CD8-positive, alpha-beta memory T cell (primary cell): ENCODE measurements at regions not wholly inside any gene's neighbourhood (a gene's known extent, or its start where the extent isn't known, plus 50 kb on each side); places are given as distances from the start of the nearest gene placed in this dataset.

ENCODE experiments used
- CTCF ChIA-PET: fragments of 350-600 bp; sonication (Branson Sonifier 250); formaldehyde crosslinking; loops from one replicate; lab custom pipeline; 2021; ENCODE audit warnings: antibody characterized with exemption; lab: Charles Lee
- POLR2A ChIA-PET: fragments of 350-600 bp; sonication (Branson Sonifier 250); formaldehyde crosslinking; loops from one replicate; lab custom pipeline; 2021; ENCODE audit warnings: antibody characterized with exemption; lab: Charles Lee
- DNase-seq, 5 donors: peaks; one replicate each; pipeline versions ENCODE4 v3.0.0 to v3.0.0-alpha.2; 2020 to 2022; ENCODE audit warnings: mixed read lengths in 1 of 5
- H3K27ac ChIP-seq: one replicate; pipeline ENCODE4 v1.7.0; 2013; ENCODE audit warnings: low read depth, mild to moderate bottlenecking, low read length, moderate library complexity
- H3K27me3 ChIP-seq: 2 replicates; pipeline ENCODE4 v1.7.0; 2013; ENCODE audit warnings: low read length, mild to moderate bottlenecking; ENCODE audit not compliant: insufficient read depth, poor library complexity, severe bottlenecking
- H3K36me3 ChIP-seq: 2 replicates; pipeline ENCODE4 v1.7.0; 2013; ENCODE audit warnings: mild to moderate bottlenecking, low read length, moderate library complexity; ENCODE audit not compliant: insufficient read depth
- H3K4me1 ChIP-seq: 2 replicates; pipeline ENCODE4 v1.7.0; 2013; ENCODE audit warnings: mild to moderate bottlenecking, low read length, moderate library complexity; ENCODE audit not compliant: insufficient read depth
- H3K4me3 ChIP-seq: 2 replicates; pipeline ENCODE4 v1.7.0; 2013; ENCODE audit warnings: mild to moderate bottlenecking, low read length
- H3K9me3 ChIP-seq: 2 replicates; pipeline ENCODE4 v1.7.0; 2013; ENCODE audit warnings: mild to moderate bottlenecking, low read length
- H3K27ac Mint-ChIP-seq, 8 donors: one replicate each; pipeline ENCODE4 v1.8.0; 2020 to 2021; ENCODE audit warnings: mixed read lengths in 8 of 8, mild to moderate bottlenecking in 6 of 8, inconsistent platforms in 3 of 8, moderate library complexity in 3 of 8
- H3K27me3 Mint-ChIP-seq, 2 donors: one replicate each; pipeline ENCODE4 v1.8.0; 2020 to 2021; ENCODE audit warnings: mixed read lengths in 2 of 2, mild to moderate bottlenecking in 1 of 2, moderate library complexity in 1 of 2
- H3K36me3 Mint-ChIP-seq, 3 donors: one replicate each; pipeline ENCODE4 v1.8.0; 2020 to 2021; ENCODE audit warnings: mixed read lengths in 3 of 3, inconsistent platforms in 1 of 3, mild to moderate bottlenecking in 1 of 3
- H3K4me1 Mint-ChIP-seq, 3 donors: one replicate each; pipeline ENCODE4 v1.8.0; 2020 to 2021; ENCODE audit warnings: mixed read lengths in 3 of 3, inconsistent platforms in 1 of 3, mild to moderate bottlenecking in 1 of 3
- H3K4me3 Mint-ChIP-seq, 7 donors: one replicate each; pipeline ENCODE4 v1.8.0; 2020 to 2021; ENCODE audit warnings: mixed read lengths in 7 of 7, mild to moderate bottlenecking in 6 of 7, moderate library complexity in 4 of 7, inconsistent platforms in 2 of 7
- H3K9me3 Mint-ChIP-seq, 5 donors: one replicate each; pipeline ENCODE4 v1.8.0; 2020 to 2022; ENCODE audit warnings: mixed read lengths in 5 of 5, mild to moderate bottlenecking in 3 of 5, moderate library complexity in 2 of 5, inconsistent platforms in 1 of 5

- Mint-ChIP-seq H3K27me3 (peaks cover 2 to 16% of the 10 kb centered on the region in 2 donors), H3K9me3 (peaks cover 0 to 3% (median 0%) of the 10 kb centered on the region in 5 donors), H3K4me1 (no peaks in the 10 kb centered on the region), H3K4me3 (no peak overlapping the region), H3K27ac (no peak overlapping the region), H3K36me3 (no peaks in the 10 kb centered on the region)
- H3K36me3 ChIP-seq: no peaks in the 10 kb centered on the region
- H3K9me3 ChIP-seq: no peaks in the 10 kb centered on the region
- H3K4me3 ChIP-seq: no peak overlapping the region
- CTCF ChIA-PET: no interaction called here
- H3K27me3 ChIP-seq: no peaks in the 10 kb centered on the region
- no peak for DNase-seq
- POLR2A ChIA-PET: no interaction called here
- H3K27ac ChIP-seq: no peak overlapping the region
- no peaks in the 10 kb centered on the region for H3K4me1 ChIP-seq
Observed at GRCh38 chr11:119899997-119900396, 171.0 kb upstream of the NECTIN1 start.

- Mint-ChIP-seq H3K27ac (no peak overlapping the region), H3K9me3 (peaks cover 0 to under 1% (median 0%) of the 10 kb centered on the region in 5 donors), H3K36me3 (no peaks in the 10 kb centered on the region), H3K4me3 (no peak overlapping the region), H3K4me1 (no peaks in the 10 kb centered on the region), H3K27me3 (peaks cover 9 to 13% of the 10 kb centered on the region in 2 donors)
- Histone ChIP-seq H3K27me3 (no peaks in the 10 kb centered on the region), H3K4me3 (no peak overlapping the region), H3K9me3 (no peaks in the 10 kb centered on the region), H3K27ac (no peak overlapping the region), H3K36me3 (no peaks in the 10 kb centered on the region), H3K4me1 (no peaks in the 10 kb centered on the region)
- POLR2A ChIA-PET: no interaction called here
- DNase-seq: no peak
- CTCF ChIA-PET: no interaction called here
Observed at GRCh38 chr11:119897576-119897975, 168.6 kb upstream of the NECTIN1 start.

- Mint-ChIP-seq H3K36me3 (no peaks in the 10 kb centered on the region), H3K27me3 (peaks cover 14% of the 10 kb centered on the region in 2 donors), H3K4me1 (no peaks in the 10 kb centered on the region), H3K27ac (no peak overlapping the region), H3K9me3 (no peaks in the 10 kb centered on the region), H3K4me3 (no peak overlapping the region)
- Histone ChIP-seq H3K4me1 (no peaks in the 10 kb centered on the region), H3K27me3 (no peaks in the 10 kb centered on the region), H3K9me3 (no peaks in the 10 kb centered on the region), H3K27ac (no peak overlapping the region), H3K36me3 (no peaks in the 10 kb centered on the region), H3K4me3 (no peak overlapping the region)
- no peak for DNase-seq
- ChIA-PET POLR2A (no interaction called here), CTCF (no interaction called here)
Observed at GRCh38 chr11:119897046-119897440, 168.0 kb upstream of the NECTIN1 start.

GRCh38 chr11:119896387-119897045, 167.5 kb upstream of the NECTIN1 start:
- Mint-ChIP-seq H3K9me3 (no peaks in the 10 kb centered on the region), H3K36me3 (no peaks in the 10 kb centered on the region), H3K4me3 (no peak overlapping the region), H3K27ac (no peak overlapping the region), H3K27me3 (peaks cover 14% of the 10 kb centered on the region in 2 donors), H3K4me1 (no peaks in the 10 kb centered on the region)
- Histone ChIP-seq H3K4me3 (no peak overlapping the region), H3K4me1 (no peaks in the 10 kb centered on the region), H3K27ac (no peak overlapping the region), H3K36me3 (no peaks in the 10 kb centered on the region), H3K27me3 (no peaks in the 10 kb centered on the region), H3K9me3 (no peaks in the 10 kb centered on the region)
- ChIA-PET POLR2A (no interaction called here), CTCF (no interaction called here)
- DNase-seq: no peak

GRCh38 chr11:119895981-119896380, 167.0 kb upstream of the NECTIN1 start:
- Mint-ChIP-seq H3K27me3 (peaks cover 14 to 16% of the 10 kb centered on the region in 2 donors), H3K9me3 (no peaks in the 10 kb centered on the region), H3K4me1 (no peaks in the 10 kb centered on the region), H3K27ac (no peak overlapping the region), H3K4me3 (no peak overlapping the region), H3K36me3 (no peaks in the 10 kb centered on the region)
- no peaks in the 10 kb centered on the region for H3K9me3 ChIP-seq
- H3K36me3 ChIP-seq: no peaks in the 10 kb centered on the region
- ChIA-PET CTCF (no interaction called here), POLR2A (no interaction called here)
- no peaks in the 10 kb centered on the region for H3K4me1 ChIP-seq
- no peak for DNase-seq
- H3K4me3 ChIP-seq: no peak overlapping the region
- H3K27me3 ChIP-seq: no peaks in the 10 kb centered on the region
- H3K27ac ChIP-seq: no peak overlapping the region

- H3K27me3 Mint-ChIP-seq: peaks cover 8 to 19% of the 10 kb centered on the region in 2 donors
- POLR2A ChIA-PET: no interaction called here
Observed at GRCh38 chr11:119894916-119895315, 165.9 kb upstream of the NECTIN1 start.

GRCh38 chr11:119892311-119892808, 163.4 kb upstream of the NECTIN1 start:
- H3K4me1 Mint-ChIP-seq: no peaks in the 10 kb centered on the region
- H3K27me3 ChIP-seq: no peaks in the 10 kb centered on the region
- H3K27ac Mint-ChIP-seq: no peak overlapping the region
- DNase-seq: no peak
- H3K4me3 Mint-ChIP-seq: no peak overlapping the region
- no peaks in the 10 kb centered on the region for H3K4me1 ChIP-seq
- no peak overlapping the region for H3K4me3 ChIP-seq
- CTCF ChIA-PET: no interaction called here
- POLR2A ChIA-PET: no interaction called here
- H3K36me3 ChIP-seq: no peaks in the 10 kb centered on the region
- no peaks in the 10 kb centered on the region for H3K9me3 Mint-ChIP-seq
- H3K27ac ChIP-seq: no peak overlapping the region
- H3K36me3 Mint-ChIP-seq: no peaks in the 10 kb centered on the region
- H3K27me3 Mint-ChIP-seq: peaks cover 7 to 26% of the 10 kb centered on the region in 2 donors
- H3K9me3 ChIP-seq: no peaks in the 10 kb centered on the region

More at GRCh38 chr11:119894916-119895315, 165.9 kb upstream of the NECTIN1 start:
- Histone ChIP-seq H3K9me3 (no peaks in the 10 kb centered on the region), H3K27ac (no peak overlapping the region), H3K36me3 (no peaks in the 10 kb centered on the region), H3K27me3 (no peaks in the 10 kb centered on the region), H3K4me3 (no peak overlapping the region), H3K4me1 (no peaks in the 10 kb centered on the region)
- Mint-ChIP-seq H3K4me3 (no peak overlapping the region), H3K4me1 (no peaks in the 10 kb centered on the region), H3K27ac (no peak overlapping the region), H3K9me3 (no peaks in the 10 kb centered on the region), H3K36me3 (no peaks in the 10 kb centered on the region)
- CTCF ChIA-PET: no interaction called here
- no peak for DNase-seq

GRCh38 chr11:119891055-119891768, 162.2 kb upstream of the NECTIN1 start:
- Mint-ChIP-seq H3K36me3 (no peaks in the 10 kb centered on the region), H3K4me1 (no peaks in the 10 kb centered on the region), H3K4me3 (no peak overlapping the region), H3K9me3 (no peaks in the 10 kb centered on the region), H3K27ac (no peak overlapping the region), H3K27me3 (peaks cover 7 to 26% of the 10 kb centered on the region in 2 donors)
- Histone ChIP-seq H3K4me1 (no peaks in the 10 kb centered on the region), H3K9me3 (no peaks in the 10 kb centered on the region), H3K27ac (no peak overlapping the region), H3K27me3 (no peaks in the 10 kb centered on the region), H3K36me3 (no peaks in the 10 kb centered on the region), H3K4me3 (no peak overlapping the region)
- DNase-seq: no peak
- ChIA-PET POLR2A (no interaction called here), CTCF (interaction anchor here (0.8 kb wide), 1 partner anchor 161 kb away, joined by 3 read pairs; no protein-coding TSS in a partner anchor)
